ENCODE measurements at regions not wholly inside any gene's neighbourhood (a gene's known extent, or its start where the extent isn't known, plus 50 kb on each side); places are given as distances from the start of the nearest gene placed in this dataset.

- no peaks in the 10 kb centered on the region for H3K9me3 ChIP-seq (ENCODE audit: insufficient read depth in 2 of 2, low read depth in 1 of 2, low read length in 1 of 2)
- 93% methylated on average over 1 of the region's 1 CpG; no CpG with 5 or more reads in 1 of the 2 experiments for WGBS, 2 experiments (ENCODE audit: extremely low coverage in 1 of 2, insufficient coverage in 1 of 2, insufficient read length in 1 of 2, insufficient replicate concordance in 2 of 2, low coverage in 1 of 2, low lambda C conversion rate in 2 of 2, missing lambda C conversion rate in 1 of 2)
- TF ChIP-seq RBBP5 (IDR thresholded peaks at IDR 0.05; ENCODE audit: borderline replicate concordance, low read depth, low read length) (no peak), JUN (IDR thresholded peaks at IDR 0.05; ENCODE audit: low read depth, low read length) (no peak), ZNF274 (IDR thresholded peaks at IDR 0.05; ENCODE audit: borderline replicate concordance, extremely low read depth, low read length) (no peak), RXRA (IDR thresholded peaks at IDR 0.05; ENCODE audit: insufficient read depth, low read depth, low read length) (no peak), CTCF (IDR thresholded peaks at IDR 0.05; ENCODE audit: control extremely low read depth in 1 of 3, insufficient read depth in 1 of 3, low read depth in 1 of 3, low read length in 3 of 3) (no peak), MAX (IDR thresholded peaks at IDR 0.05) (no peak)
These were observed 154.3 kb upstream of the ZNF618 start for GRCh38 chr9:113721856-113722255.

More at GRCh38 chr9:113721856-113722255, 154.3 kb upstream of the ZNF618 start:
- Histone ChIP-seq H2AK5ac (ENCODE audit: low read depth, low read length) (no peak overlapping the region), H3K18ac (ENCODE audit: extremely low read depth, low read length) (no peak overlapping the region), H3K23me2 (ENCODE audit: low read depth, low read length) (no peaks in the 10 kb centered on the region), H2BK20ac (ENCODE audit: low read length) (no peak overlapping the region), H3K23ac (ENCODE audit: insufficient read length) (no peak overlapping the region), H3K9ac (replicated peaks in 1 of 4; ENCODE audit: extremely low read depth in 1 of 4, low read depth in 3 of 4, low read length in 3 of 4) (no peak overlapping the region), H4K91ac (replicated peaks; ENCODE audit: insufficient read length, low read length) (no peak overlapping the region), H2AFZ (ENCODE audit: low read length) (no peak overlapping the region), H3K4me3 (ENCODE audit: extremely low read depth in 1 of 4, insufficient read depth in 2 of 4, low read depth in 3 of 4, low read length in 4 of 4) (no peak overlapping the region), H3K4ac (replicated peaks; ENCODE audit: insufficient read length, low read depth, low read length) (no peak overlapping the region), H4K8ac (ENCODE audit: extremely low read depth, insufficient read depth, low read length) (no peak overlapping the region), H4K20me1 (replicated peaks in 1 of 2; ENCODE audit: control insufficient read depth in 1 of 2, insufficient read depth in 2 of 2, low read length in 2 of 2) (no peaks in the 10 kb centered on the region), H3K4me2 (ENCODE audit: insufficient read depth in 1 of 2, low read depth in 2 of 2, low read length in 2 of 2) (no peak overlapping the region), H2BK15ac (ENCODE audit: low read length) (no peak overlapping the region), H4K5ac (ENCODE audit: insufficient read length, low read depth, low read length) (no peak overlapping the region), H3K4me1 (replicated peaks in 1 of 4; ENCODE audit: control insufficient read depth in 3 of 4, insufficient read depth in 4 of 4, low read length in 3 of 4) (peaks cover 0 to 5% (median 0%) of the 10 kb centered on the region in 4 experiments; a peak in 2 of 7 replicates), H3K27ac (ENCODE audit: low read depth, low read length) (no peak overlapping the region), H3K79me2 (ENCODE audit: control insufficient read depth in 1 of 2, insufficient read depth in 2 of 2, low read length in 2 of 2) (no peaks in the 10 kb centered on the region), H2BK120ac (replicated peaks; ENCODE audit: low read depth, low read length) (no peak overlapping the region), H2BK5ac (ENCODE audit: low read depth, low read length) (no peak overlapping the region), H2BK12ac (ENCODE audit: low read depth, low read length) (no peak overlapping the region), H3K36me3 (ENCODE audit: control insufficient read depth in 2 of 4, insufficient read depth in 4 of 4, low read length in 3 of 4) (no peaks in the 10 kb centered on the region; a peak in 1 of 8 replicates), H3K27me3 (replicated peaks in 1 of 4; ENCODE audit: control insufficient read depth in 3 of 4, extremely low read depth in 1 of 4, insufficient read depth in 3 of 4, low read length in 3 of 4) (no peaks in the 10 kb centered on the region; a peak in 1 of 7 replicates), H3K56ac (replicated peaks; ENCODE audit: insufficient read length, low read depth, low read length) (no peak overlapping the region), H3K14ac (ENCODE audit: insufficient read length) (no peak overlapping the region), H3K79me1 (ENCODE audit: low read depth, low read length) (no peaks in the 10 kb centered on the region)
- no peak for DNase-seq (ENCODE audit: low read depth in 1 of 2, low spot score in 2 of 2)
- no peak for FAIRE-seq
- ChIA-PET POLR2A (ENCODE audit: partially characterized antibody) (no interaction called here), CTCF (ENCODE audit: partially characterized antibody) (interaction anchor here (1.0 to 2.4 kb wide), 2 partner anchors 11 to 86 kb away, joined by 4 to 7 read pairs; no protein-coding TSS in a partner anchor)
